T-cell (primary cell): ENCODE measurements at regions not wholly inside any gene's neighbourhood (a gene's known extent, or its start where the extent isn't known, plus 50 kb on each side); places are given as distances from the start of the nearest gene placed in this dataset.

Experiments
- ATAC-seq, 4 experiments: fragments of 200-7000 bp in 3 of 4; fragments of 150-1000 bp in 1 of 4; cut with Tn5 transposase; replicated peaks in 1 of 4; 1 replicate in 3 of 4; 2 replicates in 1 of 4; pipeline ENCODE4 v1.10.0; 2021; ENCODE audit warnings: moderate library complexity in 3 of 4, mild to moderate bottlenecking in 2 of 4, moderate number of reproducible peaks in 1 of 4
- CTCF ChIA-PET, 2 donors: fragments of 300-600 bp; sonication (Branson Sonifier 250); formaldehyde crosslinking; loops; one replicate each; lab custom pipeline; 2022; ENCODE audit warnings: antibody characterized with exemption in 2 of 2; lab: Charles Lee
- POLR2A ChIA-PET, 2 donors: fragments of 300-600 bp; sonication (Branson Sonifier 250); formaldehyde crosslinking; loops; one replicate each; lab custom pipeline; 2022; ENCODE audit warnings: antibody characterized with exemption in 2 of 2; lab: Charles Lee
- DNase-seq, 35 experiments: peaks; one replicate each; pipeline versions ENCODE4 v3.0.0 to v3.0.0-alpha.2; 2013 to 2023
- H3K27ac ChIP-seq: one replicate; pipeline ENCODE4 v1.5.1; 2013; ENCODE audit warnings: low read length
- H3K27me3 ChIP-seq, 2 experiments: replicated peaks in 1 of 2; 1 replicate in 1 of 2; 2 replicates in 1 of 2; pipeline versions ENCODE4 v1.6.1 to v1.7.0; 2013; ENCODE audit warnings: low read length in 1 of 2, mixed read lengths in 1 of 2; ENCODE audit not compliant: control insufficient read depth in 2 of 2, insufficient read depth in 2 of 2; ENCODE audit errors: extremely low read depth in 1 of 2
- H3K36me3 ChIP-seq, 2 donors: 1 replicate in 1 of 2; 2 replicates in 1 of 2; pipeline versions ENCODE4 v1.6.1 to v1.7.0; 2013; ENCODE audit warnings: low read length in 1 of 2; ENCODE audit not compliant: control insufficient read depth in 2 of 2, insufficient read depth in 1 of 2; ENCODE audit errors: extremely low read depth in 1 of 2
- H3K4me1 ChIP-seq, 2 experiments: 1 replicate in 1 of 2; 2 replicates in 1 of 2; pipeline versions ENCODE4 v1.6.1 to v1.7.0; 2013; ENCODE audit warnings: low read length in 2 of 2, mixed read lengths in 1 of 2; ENCODE audit not compliant: insufficient read depth in 2 of 2, control insufficient read depth in 1 of 2; ENCODE audit errors: extremely low read depth in 1 of 2
- H3K4me3 ChIP-seq, 2 donors: 1 replicate in 1 of 2; 2 replicates in 1 of 2; pipeline versions ENCODE4 v1.5.1 to v1.7.0; 2013; ENCODE audit warnings: mild to moderate bottlenecking in 2 of 2, low read length in 1 of 2, moderate library complexity in 1 of 2; ENCODE audit not compliant: control insufficient read depth in 1 of 2; ENCODE audit errors: extremely low read depth in 1 of 2
- H3K9me3 ChIP-seq: 2 replicates; pipeline ENCODE4 v1.7.0; 2013
- H3K27ac Mint-ChIP-seq, 2 donors: one replicate each; pipeline ENCODE4 v1.8.0; 2020 to 2021; ENCODE audit warnings: mild to moderate bottlenecking in 2 of 2, mixed read lengths in 2 of 2
- H3K27me3 Mint-ChIP-seq, 2 donors: one replicate each; pipeline ENCODE4 v1.8.0; 2021 to 2022; ENCODE audit warnings: mixed read lengths in 2 of 2
- H3K36me3 Mint-ChIP-seq: one replicate; pipeline ENCODE4 v1.8.0; 2021; ENCODE audit warnings: mixed read lengths
- H3K4me1 Mint-ChIP-seq, 3 donors: one replicate each; pipeline ENCODE4 v1.8.0; 2020 to 2022; ENCODE audit warnings: mixed read lengths in 3 of 3, mild to moderate bottlenecking in 1 of 3
- H3K4me3 Mint-ChIP-seq, 3 donors: one replicate each; pipeline ENCODE4 v1.8.0; 2020 to 2022; ENCODE audit warnings: mild to moderate bottlenecking in 3 of 3, mixed read lengths in 3 of 3, moderate library complexity in 3 of 3
- H3K9me3 Mint-ChIP-seq, 3 donors: one replicate each; pipeline ENCODE4 v1.8.0; 2020 to 2022; ENCODE audit warnings: mixed read lengths in 3 of 3
- WGBS: methylation state at CpG from one replicate; pipeline ENCODE4 v1.1.5; 2013; ENCODE audit warnings: missing lambda C conversion rate; ENCODE audit not compliant: insufficient coverage; 5-methylcytosine and 5-hydroxymethylcytosine counted together

GRCh38 chr18:71441156-71441555, 1103.0 kb downstream of the CBLN2 start:
- H3K4me3 ChIP-seq, result no peak overlapping the region
- no peaks in the 10 kb centered on the region for H3K4me1 ChIP-seq
- 92% methylated on average over 2 of the region's 4 CpGs for WGBS
- no peaks in the 10 kb centered on the region for H3K9me3 ChIP-seq
- ATAC-seq (no peak), DNase-seq (no peak)
- no peaks in the 10 kb centered on the region for H3K36me3 Mint-ChIP-seq
- no peaks in the 10 kb centered on the region for H3K36me3 ChIP-seq
- H3K9me3 Mint-ChIP-seq, result peaks cover 3 to 9% (median 4%) of the 10 kb centered on the region in 3 donors
- no peak overlapping the region for H3K27ac Mint-ChIP-seq
- H3K27me3 ChIP-seq, result no peaks in the 10 kb centered on the region
- POLR2A ChIA-PET, result no interaction called here
- H3K27me3 Mint-ChIP-seq, result peaks cover 0 to 3% of the 10 kb centered on the region in 2 donors
- no peak overlapping the region for H3K4me3 Mint-ChIP-seq
- CTCF ChIA-PET, result no interaction called here
- no peak overlapping the region for H3K27ac ChIP-seq
- no peaks in the 10 kb centered on the region for H3K4me1 Mint-ChIP-seq

- H3K36me3 Mint-ChIP-seq, result no peaks in the 10 kb centered on the region
- ATAC-seq, result no peak
- ChIA-PET POLR2A (no interaction called here), CTCF (no interaction called here)
- H3K27me3 Mint-ChIP-seq, result no peaks in the 10 kb centered on the region
- H3K9me3 ChIP-seq, result no peaks in the 10 kb centered on the region
- DNase-seq, result no peak
- H3K4me1 ChIP-seq, result no peaks in the 10 kb centered on the region
- H3K27me3 ChIP-seq, result no peaks in the 10 kb centered on the region
- no peak overlapping the region for H3K4me3 Mint-ChIP-seq
- no peaks in the 10 kb centered on the region for H3K4me1 Mint-ChIP-seq
- no peak overlapping the region for H3K27ac Mint-ChIP-seq
- H3K4me3 ChIP-seq, result no peak overlapping the region
- H3K9me3 Mint-ChIP-seq, result no peaks in the 10 kb centered on the region
- no peaks in the 10 kb centered on the region for H3K36me3 ChIP-seq
- WGBS, result no CpG with 5 or more reads among the region's 2 CpGs
- no peak overlapping the region for H3K27ac ChIP-seq
These were observed 1106.6 kb downstream of the CBLN2 start for GRCh38 chr18:71437511-71437910.

GRCh38 chr18:71433373-71433772, 1110.8 kb downstream of the CBLN2 start:
- ChIA-PET CTCF (no interaction called here), POLR2A (no interaction called here)
- no peaks in the 10 kb centered on the region for H3K4me1 ChIP-seq
- Mint-ChIP-seq H3K4me1 (no peaks in the 10 kb centered on the region), H3K36me3 (no peaks in the 10 kb centered on the region), H3K9me3 (no peaks in the 10 kb centered on the region), H3K27ac (no peak overlapping the region), H3K27me3 (no peaks in the 10 kb centered on the region), H3K4me3 (no peak overlapping the region)
- H3K36me3 ChIP-seq, result no peaks in the 10 kb centered on the region
- 33% methylated on average over 1 of the region's 2 CpGs for WGBS
- no peaks in the 10 kb centered on the region for H3K9me3 ChIP-seq
- H3K27ac ChIP-seq, result no peak overlapping the region
- H3K27me3 ChIP-seq, result no peaks in the 10 kb centered on the region
- no peak overlapping the region for H3K4me3 ChIP-seq
- ATAC-seq (no peak), DNase-seq (no peak)

GRCh38 chr18:71431689-71432088, 1112.5 kb downstream of the CBLN2 start:
- Mint-ChIP-seq H3K36me3 (no peaks in the 10 kb centered on the region), H3K4me3 (no peak overlapping the region), H3K27me3 (no peaks in the 10 kb centered on the region), H3K9me3 (no peaks in the 10 kb centered on the region), H3K4me1 (no peaks in the 10 kb centered on the region), H3K27ac (no peak overlapping the region)
- DNase-seq (no peak), ATAC-seq (no peak)
- ChIA-PET POLR2A (no interaction called here), CTCF (no interaction called here)
- Histone ChIP-seq H3K4me3 (no peak overlapping the region), H3K9me3 (no peaks in the 10 kb centered on the region), H3K27me3 (no peaks in the 10 kb centered on the region), H3K4me1 (no peaks in the 10 kb centered on the region), H3K36me3 (no peaks in the 10 kb centered on the region), H3K27ac (no peak overlapping the region)

GRCh38 chr18:71431171-71431570, 1113.0 kb downstream of the CBLN2 start:
- DNase-seq, result no peak
- no peak overlapping the region for H3K4me3 ChIP-seq
- CTCF ChIA-PET, result no interaction called here
- no peak overlapping the region for H3K27ac ChIP-seq
- no peaks in the 10 kb centered on the region for H3K4me1 ChIP-seq
- Mint-ChIP-seq H3K27ac (no peak overlapping the region), H3K36me3 (no peaks in the 10 kb centered on the region), H3K4me3 (no peak overlapping the region), H3K27me3 (no peaks in the 10 kb centered on the region), H3K9me3 (no peaks in the 10 kb centered on the region), H3K4me1 (no peaks in the 10 kb centered on the region)
- H3K27me3 ChIP-seq, result no peaks in the 10 kb centered on the region
- no peak for ATAC-seq
- POLR2A ChIA-PET, result no interaction called here
- H3K9me3 ChIP-seq, result no peaks in the 10 kb centered on the region
- no peaks in the 10 kb centered on the region for H3K36me3 ChIP-seq
- WGBS, result no CpG with 5 or more reads among the region's 5 CpGs

- H3K4me3 ChIP-seq, result no peak overlapping the region
- no peak for DNase-seq
- no peak overlapping the region for H3K4me3 Mint-ChIP-seq
- CTCF ChIA-PET, result no interaction called here
- H3K4me1 ChIP-seq, result no peaks in the 10 kb centered on the region
- H3K27me3 ChIP-seq, result no peaks in the 10 kb centered on the region
- H3K27ac ChIP-seq, result no peak overlapping the region
- no peaks in the 10 kb centered on the region for H3K36me3 ChIP-seq
- no peaks in the 10 kb centered on the region for H3K36me3 Mint-ChIP-seq
- H3K4me1 Mint-ChIP-seq, result no peaks in the 10 kb centered on the region
- no peak for ATAC-seq
- peaks cover 0 to 6% (median 0%) of the 10 kb centered on the region in 3 donors for H3K9me3 Mint-ChIP-seq
- no peaks in the 10 kb centered on the region for H3K27me3 Mint-ChIP-seq
- H3K9me3 ChIP-seq, result no peaks in the 10 kb centered on the region
- no peak overlapping the region for H3K27ac Mint-ChIP-seq
- POLR2A ChIA-PET, result no interaction called here
These were observed 1117.7 kb downstream of the CBLN2 start for GRCh38 chr18:71426441-71426840.

GRCh38 chr18:71405169-71405809, 1116.4 kb downstream of the SOCS6 start:
- Histone ChIP-seq H3K27ac (no peak overlapping the region), H3K9me3 (no peaks in the 10 kb centered on the region), H3K4me1 (no peaks in the 10 kb centered on the region), H3K4me3 (no peak overlapping the region), H3K36me3 (no peaks in the 10 kb centered on the region), H3K27me3 (no peaks in the 10 kb centered on the region)
- Mint-ChIP-seq H3K9me3 (peaks cover 0 to 14% (median 0%) of the 10 kb centered on the region in 3 donors), H3K27me3 (no peaks in the 10 kb centered on the region), H3K4me1 (no peaks in the 10 kb centered on the region), H3K4me3 (no peak overlapping the region), H3K27ac (no peak overlapping the region), H3K36me3 (no peaks in the 10 kb centered on the region)
- CTCF ChIA-PET, result no interaction called here
- ATAC-seq (no peak), DNase-seq (no peak)
- POLR2A ChIA-PET, result no interaction called here
- 83% methylated on average over 1 of the region's 8 CpGs for WGBS
